ENCODE measurements at regions not wholly inside any gene's neighbourhood (a gene's known extent, or its start where the extent isn't known, plus 50 kb on each side); places are given as distances from the start of the nearest gene placed in this dataset.

GRCh38 chr10:10043083-10043482 is 974.6 kb upstream of the CELF2 start:
- DNase-seq (ENCODE audit: low read depth, low spot score) (no peak), ATAC-seq (no peak)
- TF ChIP-seq EZH2 (IDR thresholded peaks at IDR 0.05) (no peak), ELF1 (IDR thresholded peaks at IDR 0.05; ENCODE audit: borderline replicate concordance, low read depth) (no peak), FOSL1 (IDR thresholded peaks at IDR 0.05; ENCODE audit: low read depth) (no peak), SRF (IDR thresholded peaks at IDR 0.05; ENCODE audit: low read depth) (no peak), ZNF274 (IDR thresholded peaks at IDR 0.05; ENCODE audit: low read depth, low read length) (no peak), POLR2A (IDR thresholded peaks at IDR 0.05; ENCODE audit: borderline replicate concordance, extremely low read depth, insufficient read depth, insufficient read length) (no peak), EZH2phosphoT487 (IDR thresholded peaks at IDR 0.05; ENCODE audit: borderline replicate concordance) (no peak), ZFX (IDR thresholded peaks at IDR 0.05) (no peak), MAX (IDR thresholded peaks at IDR 0.05) (no peak), ZBTB33 (IDR thresholded peaks at IDR 0.05; ENCODE audit: extremely low read depth, insufficient replicate concordance, low read length) (no peak), SIN3A (IDR thresholded peaks at IDR 0.05; ENCODE audit: low read depth) (no peak)
- Histone ChIP-seq H3K27ac (ENCODE audit: low read depth, low read length) (no peak overlapping the region), H3K4me3 (replicated peaks in 1 of 2; ENCODE audit: low read depth in 1 of 2, low read length in 2 of 2) (no peak overlapping the region), H2AFZ (ENCODE audit: low read depth, low read length, poor library complexity, severe bottlenecking) (no peak overlapping the region), H3K79me2 (ENCODE audit: insufficient read depth, low read length) (no peaks in the 10 kb centered on the region), H3K9ac (ENCODE audit: low read length) (no peak overlapping the region), H3K4me2 (ENCODE audit: low read length) (no peak overlapping the region), H3K36me3 (ENCODE audit: control insufficient read depth in 1 of 2, insufficient read depth in 2 of 2, low read length in 2 of 2) (no peaks in the 10 kb centered on the region), H3K9me2 (ENCODE audit: insufficient read depth) (no peaks in the 10 kb centered on the region), H3K9me3 (ENCODE audit: control insufficient read depth in 1 of 2, insufficient read depth in 1 of 2, low read depth in 1 of 2, low read length in 2 of 2) (peaks cover 0 to 20% of the 10 kb centered on the region in 2 experiments; a peak in 2 of 4 replicates), H4K20me1 (ENCODE audit: insufficient read depth) (no peaks in the 10 kb centered on the region), H3K4me1 (ENCODE audit: control insufficient read depth in 1 of 2, insufficient read depth in 2 of 2, low read length in 2 of 2) (no peaks in the 10 kb centered on the region), H3K27me3 (ENCODE audit: insufficient read depth, low read length) (no peaks in the 10 kb centered on the region)
- no TSS peak for BruUV-seq (replicated peaks)
- intact Hi-C loops (cut with micrococcal nuclease) = no loop called here
- ChIA-PET RAD21 (ENCODE audit: low non-redundant PET in 1 of 2, low total read pairs in 2 of 2, uncharacterized antibody in 2 of 2, unreplicated experiment in 2 of 2) (no interaction called here), CTCF (no interaction called here), POLR2A (no interaction called here)

Measured in HCT116 (cell line).